ENCODE measurements at regions not wholly inside any gene's neighbourhood (a gene's known extent, or its start where the extent isn't known, plus 50 kb on each side); places are given as distances from the start of the nearest gene placed in this dataset.

- TF ChIP-seq CEBPB (IDR thresholded peaks at IDR 0.05) (no peak), TAF1 (IDR thresholded peaks at IDR 0.05; ENCODE audit: low read depth) (no peak), USF1 (IDR thresholded peaks at IDR 0.05) (no peak), FOXM1 (IDR thresholded peaks at IDR 0.05; ENCODE audit: borderline replicate concordance, low read depth) (no peak), RAD21 (IDR thresholded peaks at IDR 0.05; ENCODE audit: low read depth) (no peak), ZBTB7A (IDR thresholded peaks at IDR 0.05; ENCODE audit: low read depth) (no peak), EP300 (IDR thresholded peaks at IDR 0.05; ENCODE audit: borderline replicate concordance) (no peak), REST (IDR thresholded peaks at IDR 0.05; ENCODE audit: low read depth) (no peak), EGR1 (IDR thresholded peaks at IDR 0.05) (no peak), YY1 (IDR thresholded peaks at IDR 0.05; ENCODE audit: low read depth) (no peak)
Observed at GRCh38 chr3:194944526-194944925, 258.8 kb downstream of the FAM43A start.
